DND-41 (cell line): ENCODE measurements at regions not wholly inside any gene's neighbourhood (a gene's known extent, or its start where the extent isn't known, plus 50 kb on each side); places are given as distances from the start of the nearest gene placed in this dataset.

Experiments used
- EZH2 ChIP-seq: IDR thresholded peaks from 3 replicates; pipeline ENCODE4 v1.6.1; 2012; ENCODE audit warnings: borderline replicate concordance, low read depth, mild to moderate bottlenecking, moderate library complexity, low read length, inconsistent platforms; ENCODE audit not compliant: severe bottlenecking
- TF ChIP-seq, protein P1 (sequence below): IDR thresholded peaks from 2 replicates; pipeline ENCODE4 v1.5.1; 2012; ENCODE audit warnings: borderline replicate concordance, low read length, moderate library complexity, mild to moderate bottlenecking; ENCODE audit not compliant: poor library complexity, severe bottlenecking; ENCODE audit errors: extremely low read depth

DNA sequence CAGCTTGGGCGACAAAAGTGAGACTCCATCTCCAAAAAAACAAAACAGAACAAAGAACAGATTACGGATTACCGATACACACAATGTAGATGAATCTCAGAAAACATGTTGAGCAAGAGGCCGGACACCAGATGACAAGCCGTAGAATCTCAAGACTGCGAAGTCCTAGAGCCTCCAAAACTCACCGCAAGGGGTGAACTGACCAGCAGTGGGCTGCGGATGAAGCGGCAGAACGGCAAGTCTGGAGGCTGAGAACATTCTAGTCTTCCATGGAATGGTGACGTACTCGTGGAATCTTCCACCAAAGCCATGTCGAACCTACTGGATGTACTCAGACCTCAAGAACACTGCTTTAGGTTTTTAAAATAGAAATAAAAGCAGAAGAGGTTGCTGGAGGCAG lies 198.8 kb downstream of the NDUFA10 start:
- TF ChIP-seq, protein P1, sequence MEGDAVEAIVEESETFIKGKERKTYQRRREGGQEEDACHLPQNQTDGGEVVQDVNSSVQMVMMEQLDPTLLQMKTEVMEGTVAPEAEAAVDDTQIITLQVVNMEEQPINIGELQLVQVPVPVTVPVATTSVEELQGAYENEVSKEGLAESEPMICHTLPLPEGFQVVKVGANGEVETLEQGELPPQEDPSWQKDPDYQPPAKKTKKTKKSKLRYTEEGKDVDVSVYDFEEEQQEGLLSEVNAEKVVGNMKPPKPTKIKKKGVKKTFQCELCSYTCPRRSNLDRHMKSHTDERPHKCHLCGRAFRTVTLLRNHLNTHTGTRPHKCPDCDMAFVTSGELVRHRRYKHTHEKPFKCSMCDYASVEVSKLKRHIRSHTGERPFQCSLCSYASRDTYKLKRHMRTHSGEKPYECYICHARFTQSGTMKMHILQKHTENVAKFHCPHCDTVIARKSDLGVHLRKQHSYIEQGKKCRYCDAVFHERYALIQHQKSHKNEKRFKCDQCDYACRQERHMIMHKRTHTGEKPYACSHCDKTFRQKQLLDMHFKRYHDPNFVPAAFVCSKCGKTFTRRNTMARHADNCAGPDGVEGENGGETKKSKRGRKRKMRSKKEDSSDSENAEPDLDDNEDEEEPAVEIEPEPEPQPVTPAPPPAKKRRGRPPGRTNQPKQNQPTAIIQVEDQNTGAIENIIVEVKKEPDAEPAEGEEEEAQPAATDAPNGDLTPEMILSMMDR, result no peak
- no peak for TF ChIP-seq EZH2
